Panc1 (cell line): ENCODE measurements at regions not wholly inside any gene's neighbourhood (a gene's known extent, or its start where the extent isn't known, plus 50 kb on each side); places are given as distances from the start of the nearest gene placed in this dataset.

Experiments used
- POLR2AphosphoS5 ChIP-seq: IDR thresholded peaks from 2 replicates; pipeline ENCODE4 v1.6.1; 2012; ENCODE audit warnings: mild to moderate bottlenecking, low read depth, low read length, moderate library complexity
- SIN3A ChIP-seq: IDR thresholded peaks from 2 replicates; pipeline ENCODE4 v1.6.1; 2012; ENCODE audit warnings: low read depth, mild to moderate bottlenecking, low read length, moderate library complexity, borderline replicate concordance; ENCODE audit not compliant: insufficient read depth
- TCF7L2 ChIP-seq: IDR thresholded peaks from 2 replicates; pipeline ENCODE4 v1.6.1; 2011; ENCODE audit warnings: mild to moderate bottlenecking, low read depth, low read length, inconsistent platforms
- TF ChIP-seq, protein P1 (sequence below): fragments of 450-650 bp; IDR thresholded peaks from 2 replicates; pipeline ENCODE4 v1.5.1; 2017; ENCODE audit warnings: mild to moderate bottlenecking

DNA sequence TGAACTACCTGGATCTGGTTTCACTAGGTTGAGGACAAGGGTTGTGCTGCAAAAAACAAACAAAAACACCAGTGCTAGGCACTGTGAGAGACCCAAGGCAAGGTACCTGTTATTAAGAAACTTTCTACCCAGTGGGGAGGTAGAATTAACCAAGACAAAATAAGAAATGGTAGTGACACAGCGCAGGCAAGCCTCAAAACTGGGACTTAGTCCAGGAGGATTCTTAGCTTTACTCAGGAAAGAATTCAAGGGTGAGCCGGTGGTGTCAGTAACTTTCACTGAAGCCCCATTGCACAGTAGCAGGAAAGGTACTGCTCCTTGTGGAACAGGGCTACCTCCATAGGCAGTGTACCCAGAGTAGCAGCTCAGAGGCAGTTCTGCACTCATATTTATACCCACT, 131.6 kb downstream of the SCG2 start:
- TF ChIP-seq, protein P1, sequence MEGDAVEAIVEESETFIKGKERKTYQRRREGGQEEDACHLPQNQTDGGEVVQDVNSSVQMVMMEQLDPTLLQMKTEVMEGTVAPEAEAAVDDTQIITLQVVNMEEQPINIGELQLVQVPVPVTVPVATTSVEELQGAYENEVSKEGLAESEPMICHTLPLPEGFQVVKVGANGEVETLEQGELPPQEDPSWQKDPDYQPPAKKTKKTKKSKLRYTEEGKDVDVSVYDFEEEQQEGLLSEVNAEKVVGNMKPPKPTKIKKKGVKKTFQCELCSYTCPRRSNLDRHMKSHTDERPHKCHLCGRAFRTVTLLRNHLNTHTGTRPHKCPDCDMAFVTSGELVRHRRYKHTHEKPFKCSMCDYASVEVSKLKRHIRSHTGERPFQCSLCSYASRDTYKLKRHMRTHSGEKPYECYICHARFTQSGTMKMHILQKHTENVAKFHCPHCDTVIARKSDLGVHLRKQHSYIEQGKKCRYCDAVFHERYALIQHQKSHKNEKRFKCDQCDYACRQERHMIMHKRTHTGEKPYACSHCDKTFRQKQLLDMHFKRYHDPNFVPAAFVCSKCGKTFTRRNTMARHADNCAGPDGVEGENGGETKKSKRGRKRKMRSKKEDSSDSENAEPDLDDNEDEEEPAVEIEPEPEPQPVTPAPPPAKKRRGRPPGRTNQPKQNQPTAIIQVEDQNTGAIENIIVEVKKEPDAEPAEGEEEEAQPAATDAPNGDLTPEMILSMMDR = no peak
- TF ChIP-seq POLR2AphosphoS5 = no peak
- TF ChIP-seq TCF7L2 = no peak
- no peak for TF ChIP-seq SIN3A
